NCI-H2227 (cell line): ENCODE measurements at regions not wholly inside any gene's neighbourhood (a gene's known extent, or its start where the extent isn't known, plus 50 kb on each side); places are given as distances from the start of the nearest gene placed in this dataset.

Experiments used
- DNase-seq: peaks from one replicate; lab custom pipeline; 2025; ENCODE audit not compliant: unreplicated experiment; lab: John Stamatoyannopoulos, UW

GRCh38 chr20:52279706-52280105, 88.1 kb upstream of the ZFP64 start:
- no peak for DNase-seq

GRCh38 chr20:52275181-52275691, 83.7 kb upstream of the ZFP64 start:
- no peak for DNase-seq

GRCh38 chr20:52270696-52271095, 79.1 kb upstream of the ZFP64 start:
- no peak for DNase-seq

- no peak for DNase-seq
These were observed 78.5 kb upstream of the ZFP64 start for GRCh38 chr20:52270001-52270606.

GRCh38 chr20:52269321-52269720, 77.7 kb upstream of the ZFP64 start:
- DNase-seq: no peak

GRCh38 chr20:52268184-52268749, 76.7 kb upstream of the ZFP64 start:
- no peak for DNase-seq

- no peak for DNase-seq
These were observed 75.8 kb upstream of the ZFP64 start for GRCh38 chr20:52267418-52267817.

- no peak for DNase-seq
These were observed 72.2 kb upstream of the ZFP64 start for GRCh38 chr20:52263757-52264156.

GRCh38 chr20:52261792-52262191, 70.2 kb upstream of the ZFP64 start:
- no peak for DNase-seq

GRCh38 chr20:52259295-52259694, 67.7 kb upstream of the ZFP64 start:
- no peak for DNase-seq

- DNase-seq: no peak
These were observed 64.9 kb upstream of the ZFP64 start for GRCh38 chr20:52256454-52256853.

- no peak for DNase-seq
These were observed 61.1 kb upstream of the ZFP64 start for GRCh38 chr20:52252664-52253063.

GRCh38 chr20:52251827-52252226, 60.2 kb upstream of the ZFP64 start:
- DNase-seq: no peak

GRCh38 chr20:52251136-52251700, 59.6 kb upstream of the ZFP64 start:
- DNase-seq: no peak

- DNase-seq: no peak
These were observed 56.0 kb upstream of the ZFP64 start for GRCh38 chr20:52247548-52247947.

GRCh38 chr20:52246366-52246765, 54.8 kb upstream of the ZFP64 start:
- no peak for DNase-seq

- DNase-seq: no peak
These were observed 53.1 kb upstream of the ZFP64 start for GRCh38 chr20:52244702-52245101.

GRCh38 chr20:52242237-52243230, 51.0 kb upstream of the ZFP64 start:
- peak; percentile 74 for DNase-seq
